LNCAP (cell line): ENCODE measurements at regions not wholly inside any gene's neighbourhood (a gene's known extent, or its start where the extent isn't known, plus 50 kb on each side); places are given as distances from the start of the nearest gene placed in this dataset.

Experiments
- TF ChIP-seq, protein P1 (sequence below): fragments of 450-650 bp; IDR thresholded peaks from 2 replicates; pipeline ENCODE4 v1.5.1; 2017; ENCODE audit warnings: mild to moderate bottlenecking

DNA sequence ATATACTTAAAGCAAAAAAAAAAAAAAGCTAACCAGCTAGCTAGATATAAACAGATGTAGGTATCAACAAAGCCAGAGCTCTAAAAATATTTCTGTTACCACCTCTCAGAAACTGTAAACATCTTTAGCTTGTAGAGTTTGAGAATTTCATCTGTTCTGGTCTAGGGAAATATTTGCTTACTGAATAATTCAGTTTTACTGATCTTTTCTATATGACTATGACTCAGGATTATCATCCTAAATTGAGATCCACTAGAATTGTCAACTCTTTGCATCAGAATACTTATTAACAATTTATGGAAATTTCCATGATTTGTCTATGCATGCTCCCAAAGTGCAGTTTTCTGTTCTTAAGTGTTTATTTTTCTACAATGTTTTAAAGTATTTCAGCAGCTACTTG is 517.3 kb downstream of the DIPK2A start:
- TF ChIP-seq, protein P1, sequence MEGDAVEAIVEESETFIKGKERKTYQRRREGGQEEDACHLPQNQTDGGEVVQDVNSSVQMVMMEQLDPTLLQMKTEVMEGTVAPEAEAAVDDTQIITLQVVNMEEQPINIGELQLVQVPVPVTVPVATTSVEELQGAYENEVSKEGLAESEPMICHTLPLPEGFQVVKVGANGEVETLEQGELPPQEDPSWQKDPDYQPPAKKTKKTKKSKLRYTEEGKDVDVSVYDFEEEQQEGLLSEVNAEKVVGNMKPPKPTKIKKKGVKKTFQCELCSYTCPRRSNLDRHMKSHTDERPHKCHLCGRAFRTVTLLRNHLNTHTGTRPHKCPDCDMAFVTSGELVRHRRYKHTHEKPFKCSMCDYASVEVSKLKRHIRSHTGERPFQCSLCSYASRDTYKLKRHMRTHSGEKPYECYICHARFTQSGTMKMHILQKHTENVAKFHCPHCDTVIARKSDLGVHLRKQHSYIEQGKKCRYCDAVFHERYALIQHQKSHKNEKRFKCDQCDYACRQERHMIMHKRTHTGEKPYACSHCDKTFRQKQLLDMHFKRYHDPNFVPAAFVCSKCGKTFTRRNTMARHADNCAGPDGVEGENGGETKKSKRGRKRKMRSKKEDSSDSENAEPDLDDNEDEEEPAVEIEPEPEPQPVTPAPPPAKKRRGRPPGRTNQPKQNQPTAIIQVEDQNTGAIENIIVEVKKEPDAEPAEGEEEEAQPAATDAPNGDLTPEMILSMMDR, result no peak

DNA sequence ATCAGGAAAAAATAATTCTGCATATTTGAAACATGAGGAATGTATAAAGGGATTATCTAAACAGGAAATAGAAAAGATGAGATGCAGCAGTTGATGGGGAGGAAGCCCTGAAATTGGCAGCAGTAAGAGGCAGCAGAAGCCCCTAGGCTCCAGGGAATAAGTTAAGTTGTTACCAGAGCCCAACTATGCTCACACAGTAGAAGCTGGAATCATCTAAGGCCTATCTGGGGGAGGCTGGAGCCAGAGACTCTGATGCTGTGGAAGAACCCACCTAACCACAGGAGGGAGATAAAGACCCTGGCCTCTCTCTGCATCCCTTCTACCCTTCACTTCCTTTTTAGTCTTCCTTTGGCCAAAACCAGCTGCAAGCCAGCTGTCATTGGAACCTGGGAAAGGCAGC is 519.7 kb downstream of the DIPK2A start:
- TF ChIP-seq, protein P1, result no peak

DNA sequence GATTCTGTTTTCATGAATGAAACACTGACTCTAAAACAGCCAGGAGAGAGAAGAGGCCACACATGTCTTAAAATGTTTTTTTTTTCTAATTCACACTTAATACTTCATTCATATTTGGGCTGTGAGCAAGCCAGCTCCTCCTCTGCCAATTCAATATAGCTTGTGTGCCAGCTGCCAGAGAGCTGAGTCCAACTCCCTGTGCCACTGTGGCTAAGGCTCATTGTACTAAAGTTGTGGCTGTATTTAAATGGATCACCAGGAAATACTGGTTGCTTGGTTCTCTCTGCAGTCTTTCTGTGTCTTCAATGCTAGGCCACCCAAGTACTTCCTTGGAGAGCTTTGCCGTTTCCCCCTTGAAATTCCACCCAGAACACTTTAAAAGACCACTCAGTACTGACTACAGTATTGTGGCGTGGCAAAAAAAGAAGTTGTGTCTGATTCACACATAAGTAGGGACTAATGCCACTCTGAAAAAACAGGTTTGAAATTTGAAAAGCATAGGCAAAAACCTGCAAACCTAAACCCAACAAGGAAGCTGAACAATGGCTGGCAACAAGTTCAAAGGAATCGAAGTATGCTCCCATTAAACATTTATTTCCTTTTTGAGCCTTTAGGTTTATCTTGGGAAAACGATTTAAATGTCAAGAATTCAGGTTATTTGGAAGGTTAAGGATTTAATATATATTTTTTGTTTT is 524.7 kb downstream of the DIPK2A start:
- TF ChIP-seq, protein P1, result no peak

DNA sequence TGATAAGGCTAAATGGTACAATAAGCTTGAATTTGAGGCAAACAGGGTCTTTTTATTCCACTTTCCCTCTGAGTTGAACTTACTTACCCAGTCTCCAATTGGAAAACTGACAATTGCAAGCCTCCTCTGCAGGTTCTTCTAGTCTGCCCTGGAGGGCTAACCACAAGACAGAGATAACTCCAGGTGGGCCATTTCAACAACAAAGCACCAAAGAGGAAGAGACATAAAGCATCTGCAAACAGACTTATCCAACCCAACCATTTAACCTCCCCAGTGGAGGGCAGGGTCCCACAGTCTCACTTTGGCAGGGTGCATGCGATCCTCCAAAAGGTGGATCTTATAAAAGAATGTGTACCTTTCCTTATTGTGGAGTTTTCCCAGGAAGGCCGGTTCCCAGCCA is 525.8 kb downstream of the DIPK2A start:
- TF ChIP-seq, protein P1, result no peak

DNA sequence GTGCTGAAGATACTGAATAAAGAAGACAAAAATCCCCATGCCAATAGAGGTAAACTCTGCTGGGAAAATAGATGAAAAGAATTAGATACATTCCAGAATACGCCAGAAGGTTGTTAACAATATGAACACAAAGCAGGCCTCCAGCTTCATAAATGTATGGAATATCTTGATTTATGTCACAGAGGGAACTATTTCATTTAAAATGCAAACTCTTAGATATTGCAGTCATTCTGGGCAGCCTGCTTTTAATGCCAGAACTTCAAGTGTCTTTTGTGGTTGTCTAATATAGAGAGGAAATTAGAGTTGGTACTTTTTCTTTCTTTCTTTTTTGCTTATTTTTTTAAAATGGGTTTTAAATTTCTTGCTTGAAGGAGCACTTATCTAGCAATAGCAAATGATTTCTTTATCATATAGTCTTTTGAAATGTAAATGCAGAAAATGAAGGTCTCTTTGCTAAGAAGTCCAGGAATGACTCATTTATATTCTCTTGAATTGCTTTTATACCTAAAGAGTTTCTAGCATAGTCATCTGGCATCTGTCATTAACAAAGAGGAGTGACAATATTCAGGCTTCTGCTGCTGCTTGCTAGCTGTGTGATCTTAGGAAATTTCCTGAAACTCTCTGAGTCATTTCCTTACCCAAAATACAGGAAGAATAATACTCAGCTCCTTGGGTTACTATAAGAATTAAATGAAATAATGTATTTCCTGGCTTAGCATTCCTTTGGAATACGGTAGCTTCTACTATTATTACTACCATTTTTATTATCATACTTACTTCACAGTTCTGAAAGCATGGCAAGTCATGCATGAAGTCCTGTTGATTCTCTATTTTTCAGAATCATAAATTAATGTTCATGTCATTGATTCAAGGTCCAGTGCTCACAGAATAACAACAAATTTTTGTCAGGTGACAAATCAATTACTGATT is 527.6 kb downstream of the DIPK2A start:
- TF ChIP-seq, protein P1, result no peak

DNA sequence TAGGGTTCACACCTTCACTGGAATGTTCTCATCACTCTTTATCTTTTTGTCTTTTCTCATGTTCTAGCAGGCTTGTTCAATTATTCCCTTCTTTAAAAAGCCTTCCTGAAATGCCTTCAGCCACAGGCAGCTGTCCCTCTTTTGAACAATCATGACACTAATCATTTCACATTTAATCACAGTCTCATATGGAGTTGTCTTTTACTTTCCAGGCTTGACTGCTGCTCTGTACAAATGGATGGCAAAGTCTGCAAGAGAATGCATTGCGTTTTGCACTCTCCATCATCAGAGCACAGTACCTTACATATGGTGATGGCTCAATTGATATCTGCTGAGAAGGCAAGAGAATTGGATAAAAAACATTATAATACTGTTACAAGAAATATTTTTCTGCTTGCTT is 529.8 kb downstream of the DIPK2A start:
- TF ChIP-seq, protein P1, result no peak

DNA sequence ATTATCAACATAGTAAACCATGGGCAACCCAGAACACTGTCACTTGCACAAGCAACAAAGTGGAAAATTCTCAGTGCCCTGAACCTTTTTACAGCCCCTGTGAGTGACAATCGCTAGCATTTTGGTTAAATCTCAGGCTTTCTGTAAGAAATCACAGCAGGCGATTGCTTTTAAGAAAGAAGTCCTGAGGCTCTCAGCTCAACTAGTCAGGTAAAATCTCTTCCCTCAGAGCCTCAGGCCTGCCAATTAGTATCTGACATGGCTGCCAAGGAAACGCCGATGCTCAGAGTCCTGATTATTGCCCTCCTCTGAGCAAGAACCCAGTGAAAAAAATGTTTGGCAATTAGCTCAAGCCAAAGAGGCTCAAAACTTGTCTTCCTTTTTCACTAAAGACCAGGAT is 530.8 kb downstream of the DIPK2A start:
- TF ChIP-seq, protein P1, result no peak
